HEK293 (cell line): ENCODE measurements at regions not wholly inside any gene's neighbourhood (a gene's known extent, or its start where the extent isn't known, plus 50 kb on each side); places are given as distances from the start of the nearest gene placed in this dataset.

Experiments used
- CTCF ChIA-PET: fragments of 350-600 bp; formaldehyde crosslinking; extraction: SDS; loops from one replicate; lab custom pipeline; 2021; ENCODE audit warnings: antibody characterized with exemption; lab: Yijun Ruan, JAX
- POLR2A ChIA-PET: fragments of 300-600 bp; formaldehyde crosslinking; extraction: SDS; loops from one replicate; lab custom pipeline; 2020; ENCODE audit warnings: antibody characterized with exemption, inconsistent platforms; lab: Yijun Ruan, JAX
- H3K27ac ChIP-seq: fragments of 200-500 bp; sonication (Bioruptor generic); 2 replicates; pipeline ENCODE4 v1.5.1; 2014; ENCODE audit warnings: low read depth, low read length, control low read depth, inconsistent platforms; ENCODE audit errors: extremely low read depth
- H3K36me3 ChIP-seq, 2 experiments: fragments of 200-500 bp in 1 of 2; sonication (Bioruptor generic) in 1 of 2; 1 replicate in 1 of 2; 2 replicates in 1 of 2; pipeline ENCODE4 v1.5.1; 2014 to 2017; ENCODE audit warnings: inconsistent platforms in 2 of 2, low read length in 2 of 2; ENCODE audit not compliant: control insufficient read depth in 2 of 2, insufficient read depth in 1 of 2
- H3K4me1 ChIP-seq: fragments of 200-500 bp; sonication (Bioruptor generic); 2 replicates; pipeline ENCODE4 v1.5.1; 2014; ENCODE audit warnings: mild to moderate bottlenecking, low read length, inconsistent platforms; ENCODE audit not compliant: control insufficient read depth, insufficient read depth
- H3K4me3 ChIP-seq: 2 replicates; pipeline ENCODE4 v1.5.1; 2011; ENCODE audit warnings: low read depth, mild to moderate bottlenecking, control low read depth, low read length, moderate library complexity
- H3K9me3 ChIP-seq: fragments of 200-500 bp; sonication (Bioruptor generic); 2 replicates; pipeline ENCODE4 v1.5.1; 2014; ENCODE audit warnings: low read depth, low read length, inconsistent platforms; ENCODE audit not compliant: control insufficient read depth, insufficient read depth
- SCRT2 ChIP-seq: fragments of 450-650 bp; formaldehyde crosslinking; IDR thresholded peaks from 2 replicates; pipeline ENCODE4 v1.5.1; 2016; ENCODE audit warnings: missing biosample characterization, missing genetic modification characterization
- SETDB1 ChIP-seq: IDR thresholded peaks from one replicate; pipeline ENCODE4 v1.6.1; 2017; ENCODE audit warnings: mild to moderate bottlenecking, low read length, moderate library complexity, mixed read lengths; ENCODE audit not compliant: insufficient read length
- TCF7L2 ChIP-seq: IDR thresholded peaks from 2 replicates; pipeline ENCODE4 v1.6.1; 2011; ENCODE audit warnings: low read depth, mild to moderate bottlenecking, inconsistent platforms, low read length, moderate library complexity, borderline replicate concordance
- TRIM28 ChIP-seq: IDR thresholded peaks from 2 replicates; pipeline ENCODE4 v1.6.1; 2011; ENCODE audit warnings: low read length, control low read depth, borderline replicate concordance
- WT1 ChIP-seq: fragments of 450-650 bp; formaldehyde crosslinking; IDR thresholded peaks from 2 replicates; pipeline ENCODE4 v1.5.1; 2016; ENCODE audit warnings: missing biosample characterization, missing genetic modification characterization
- YY2 ChIP-seq: fragments of 450-650 bp; formaldehyde crosslinking; IDR thresholded peaks from 2 replicates; pipeline ENCODE4 v1.5.1; 2016; ENCODE audit warnings: missing biosample characterization, missing genetic modification characterization
- ZFP37 ChIP-seq: fragments of 450-650 bp; formaldehyde crosslinking; IDR thresholded peaks from 2 replicates; pipeline ENCODE4 v1.5.1; 2016; ENCODE audit warnings: missing biosample characterization, missing genetic modification characterization
- ZNF155 ChIP-seq: fragments of 450-650 bp; formaldehyde crosslinking; IDR thresholded peaks from 2 replicates; pipeline ENCODE4 v1.5.1; 2016; ENCODE audit warnings: missing biosample characterization, missing genetic modification characterization
- ZNF175 ChIP-seq: fragments of 450-650 bp; formaldehyde crosslinking; IDR thresholded peaks from 2 replicates; pipeline ENCODE4 v1.5.1; 2016; ENCODE audit warnings: missing biosample characterization, missing genetic modification characterization
- ZNF184 ChIP-seq: fragments of 450-650 bp; IDR thresholded peaks from 2 replicates; pipeline ENCODE4 v1.5.1; 2018; ENCODE audit warnings: missing biosample characterization, mild to moderate bottlenecking, missing genetic modification characterization
- ZNF239 ChIP-seq: fragments of 450-650 bp; formaldehyde crosslinking; IDR thresholded peaks from 2 replicates; pipeline ENCODE4 v1.5.1; 2016; ENCODE audit warnings: missing biosample characterization, missing genetic modification characterization
- ZNF354C ChIP-seq: fragments of 450-650 bp; formaldehyde crosslinking; IDR thresholded peaks from 2 replicates; pipeline ENCODE4 v1.5.1; 2016; ENCODE audit warnings: missing biosample characterization, missing genetic modification characterization, low read depth, borderline replicate concordance
- ZNF366 ChIP-seq: fragments of 450-650 bp; formaldehyde crosslinking; conservative IDR thresholded peaks from 2 replicates; pipeline ENCODE4 v1.5.1; 2016; ENCODE audit warnings: missing biosample characterization, missing genetic modification characterization
- ZNF48 ChIP-seq: fragments of 450-650 bp; formaldehyde crosslinking; IDR thresholded peaks from 2 replicates; pipeline ENCODE4 v1.5.1; 2016; ENCODE audit warnings: missing biosample characterization, missing genetic modification characterization
- ZNF510 ChIP-seq: fragments of 450-650 bp; formaldehyde crosslinking; IDR thresholded peaks from 2 replicates; pipeline ENCODE4 v1.5.1; 2018; ENCODE audit warnings: mild to moderate bottlenecking, missing genetic modification characterization, missing biosample characterization; ENCODE audit not compliant: insufficient replicate concordance
- ZNF560 ChIP-seq: fragments of 450-650 bp; formaldehyde crosslinking; IDR thresholded peaks from 2 replicates; pipeline ENCODE4 v1.5.1; 2017; ENCODE audit warnings: missing biosample characterization, missing genetic modification characterization, borderline replicate concordance
- ZNF561 ChIP-seq: fragments of 450-650 bp; IDR thresholded peaks from 2 replicates; pipeline ENCODE4 v1.5.1; 2018; ENCODE audit warnings: missing biosample characterization, missing genetic modification characterization, borderline replicate concordance
- ZNF571 ChIP-seq: fragments of 450-650 bp; formaldehyde crosslinking; IDR thresholded peaks from 2 replicates; pipeline ENCODE4 v1.5.0; 2017; ENCODE audit warnings: missing biosample characterization, missing genetic modification characterization
- ZNF670 ChIP-seq: fragments of 450-650 bp; formaldehyde crosslinking; IDR thresholded peaks from 2 replicates; pipeline ENCODE4 v1.5.1; 2016; ENCODE audit warnings: missing biosample characterization, missing genetic modification characterization, low read depth
- ZNF768 ChIP-seq: fragments of 450-650 bp; formaldehyde crosslinking; IDR thresholded peaks from 2 replicates; pipeline ENCODE4 v1.5.1; 2018; ENCODE audit warnings: missing biosample characterization, mild to moderate bottlenecking, missing genetic modification characterization
- ZSCAN16 ChIP-seq: fragments of 450-650 bp; formaldehyde crosslinking; IDR thresholded peaks from 2 replicates; pipeline ENCODE4 v1.5.1; 2016; ENCODE audit warnings: missing biosample characterization, missing genetic modification characterization
- ZSCAN30 ChIP-seq: fragments of 450-650 bp; IDR thresholded peaks from 2 replicates; pipeline ENCODE4 v1.5.1; 2018; ENCODE audit warnings: missing biosample characterization, mild to moderate bottlenecking, missing genetic modification characterization, moderate library complexity
- TF ChIP-seq, protein P1 (sequence below): fragments of 450-650 bp; formaldehyde crosslinking; IDR thresholded peaks from 2 replicates; pipeline ENCODE4 v1.5.1; 2016; ENCODE audit warnings: missing biosample characterization, missing genetic modification characterization
- TF ChIP-seq, protein P2 (sequence below): fragments of 450-650 bp; formaldehyde crosslinking; IDR thresholded peaks from 2 replicates; pipeline ENCODE4; 2016; ENCODE audit warnings: missing biosample characterization, missing genetic modification characterization
- TF ChIP-seq, protein P3 (sequence below): fragments of 450-650 bp; formaldehyde crosslinking; IDR thresholded peaks from 2 replicates; pipeline ENCODE4 v1.5.1; 2016; ENCODE audit warnings: missing biosample characterization, missing genetic modification characterization
- TF ChIP-seq, protein P4 (sequence below): fragments of 450-650 bp; formaldehyde crosslinking; IDR thresholded peaks from 2 replicates; pipeline ENCODE4 v1.5.1; 2016; ENCODE audit warnings: missing biosample characterization, missing genetic modification characterization
- TF ChIP-seq, protein P5 (sequence below): fragments of 450-650 bp; formaldehyde crosslinking; IDR thresholded peaks from 2 replicates; pipeline ENCODE4 v1.5.1; 2017; ENCODE audit warnings: missing biosample characterization, missing genetic modification characterization
- TF ChIP-seq, protein P6 (sequence below): fragments of 450-650 bp; formaldehyde crosslinking; IDR thresholded peaks from 2 replicates; pipeline ENCODE4 v1.5.1; 2016; ENCODE audit warnings: missing biosample characterization, missing genetic modification characterization
- TF ChIP-seq, protein P7 (sequence below): fragments of 450-650 bp; formaldehyde crosslinking; IDR thresholded peaks from 2 replicates; pipeline ENCODE4 v1.5.1; 2016; ENCODE audit warnings: missing biosample characterization, missing genetic modification characterization

DNA sequence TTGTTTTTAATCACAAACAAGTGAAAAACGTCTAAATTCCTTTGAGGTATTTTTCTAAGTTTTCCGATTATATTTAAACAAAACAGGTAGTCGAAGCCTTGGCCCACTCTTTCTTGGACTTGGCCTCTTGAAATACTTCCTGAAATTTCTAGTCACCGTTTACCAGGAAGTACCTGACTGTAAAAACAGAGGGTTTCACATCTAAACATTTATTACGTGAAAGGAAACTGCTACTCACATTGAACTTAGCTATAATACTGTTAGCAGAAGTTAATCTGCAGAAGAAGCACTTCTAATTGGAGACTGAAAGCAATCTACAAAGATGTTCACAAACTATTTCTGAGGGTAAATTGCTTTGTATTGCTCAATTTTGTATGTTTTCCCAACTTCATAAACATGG, 526.0 kb upstream of the ADGRL4 start (continued):
- TF ChIP-seq, protein P1, sequence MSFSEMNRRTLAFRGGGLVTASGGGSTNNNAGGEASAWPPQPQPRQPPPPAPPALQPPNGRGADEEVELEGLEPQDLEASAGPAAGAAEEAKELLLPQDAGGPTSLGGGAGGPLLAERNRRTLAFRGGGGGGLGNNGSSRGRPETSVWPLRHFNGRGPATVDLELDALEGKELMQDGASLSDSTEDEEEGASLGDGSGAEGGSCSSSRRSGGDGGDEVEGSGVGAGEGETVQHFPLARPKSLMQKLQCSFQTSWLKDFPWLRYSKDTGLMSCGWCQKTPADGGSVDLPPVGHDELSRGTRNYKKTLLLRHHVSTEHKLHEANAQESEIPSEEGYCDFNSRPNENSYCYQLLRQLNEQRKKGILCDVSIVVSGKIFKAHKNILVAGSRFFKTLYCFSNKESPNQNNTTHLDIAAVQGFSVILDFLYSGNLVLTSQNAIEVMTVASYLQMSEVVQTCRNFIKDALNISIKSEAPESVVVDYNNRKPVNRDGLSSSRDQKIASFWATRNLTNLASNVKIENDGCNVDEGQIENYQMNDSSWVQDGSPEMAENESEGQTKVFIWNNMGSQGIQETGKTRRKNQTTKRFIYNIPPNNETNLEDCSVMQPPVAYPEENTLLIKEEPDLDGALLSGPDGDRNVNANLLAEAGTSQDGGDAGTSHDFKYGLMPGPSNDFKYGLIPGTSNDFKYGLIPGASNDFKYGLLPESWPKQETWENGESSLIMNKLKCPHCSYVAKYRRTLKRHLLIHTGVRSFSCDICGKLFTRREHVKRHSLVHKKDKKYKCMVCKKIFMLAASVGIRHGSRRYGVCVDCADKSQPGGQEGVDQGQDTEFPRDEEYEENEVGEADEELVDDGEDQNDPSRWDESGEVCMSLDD: no peak
- no peak for TF ChIP-seq ZNF670 (tag by site-specific recombination)
- TF ChIP-seq SCRT2: no peak
- TF ChIP-seq ZSCAN30 (tag by site-specific recombination): no peak
- TF ChIP-seq, protein P2, sequence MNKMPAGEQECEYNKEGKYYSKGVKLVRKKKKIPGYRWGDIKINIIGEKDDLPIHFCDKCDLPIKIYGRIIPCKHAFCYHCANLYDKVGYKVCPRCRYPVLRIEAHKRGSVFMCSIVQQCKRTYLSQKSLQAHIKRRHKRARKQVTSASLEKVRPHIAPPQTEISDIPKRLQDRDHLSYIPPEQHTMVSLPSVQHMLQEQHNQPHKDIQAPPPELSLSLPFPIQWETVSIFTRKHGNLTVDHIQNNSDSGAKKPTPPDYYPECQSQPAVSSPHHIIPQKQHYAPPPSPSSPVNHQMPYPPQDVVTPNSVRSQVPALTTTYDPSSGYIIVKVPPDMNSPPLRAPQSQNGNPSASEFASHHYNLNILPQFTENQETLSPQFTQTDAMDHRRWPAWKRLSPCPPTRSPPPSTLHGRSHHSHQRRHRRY (tag by site-specific recombination): no peak
- TF ChIP-seq, protein P3, sequence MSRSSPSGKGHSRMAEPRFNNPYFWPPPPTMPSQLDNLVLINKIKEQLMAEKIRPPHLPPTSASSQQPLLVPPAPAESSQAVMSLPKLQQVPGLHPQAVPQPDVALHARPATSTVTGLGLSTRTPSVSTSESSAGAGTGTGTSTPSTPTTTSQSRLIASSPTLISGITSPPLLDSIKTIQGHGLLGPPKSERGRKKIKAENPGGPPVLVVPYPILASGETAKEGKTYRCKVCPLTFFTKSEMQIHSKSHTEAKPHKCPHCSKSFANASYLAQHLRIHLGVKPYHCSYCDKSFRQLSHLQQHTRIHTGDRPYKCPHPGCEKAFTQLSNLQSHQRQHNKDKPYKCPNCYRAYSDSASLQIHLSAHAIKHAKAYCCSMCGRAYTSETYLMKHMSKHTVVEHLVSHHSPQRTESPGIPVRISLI (tag by site-specific recombination): no peak
- no peak for TF ChIP-seq WT1 (tag by site-specific recombination)
- no peak for TF ChIP-seq TCF7L2
- TF ChIP-seq, protein P4, sequence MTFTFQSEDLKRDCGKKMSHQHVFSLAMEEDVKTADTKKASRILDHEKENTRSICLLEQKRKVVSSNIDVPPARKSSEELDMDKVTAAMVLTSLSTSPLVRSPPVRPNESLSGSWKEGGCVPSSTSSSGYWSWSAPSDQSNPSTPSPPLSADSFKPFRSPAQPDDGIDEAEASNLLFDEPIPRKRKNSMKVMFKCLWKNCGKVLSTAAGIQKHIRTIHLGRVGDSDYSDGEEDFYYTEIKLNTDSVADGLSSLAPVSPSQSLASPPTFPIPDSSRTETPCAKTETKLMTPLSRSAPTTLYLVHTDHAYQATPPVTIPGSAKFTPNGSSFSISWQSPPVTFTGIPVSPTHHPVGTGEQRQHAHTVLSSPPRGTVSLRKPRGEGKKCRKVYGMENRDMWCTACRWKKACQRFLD: no peak
- TF ChIP-seq ZNF561 (tag by site-specific recombination): no peak

DNA sequence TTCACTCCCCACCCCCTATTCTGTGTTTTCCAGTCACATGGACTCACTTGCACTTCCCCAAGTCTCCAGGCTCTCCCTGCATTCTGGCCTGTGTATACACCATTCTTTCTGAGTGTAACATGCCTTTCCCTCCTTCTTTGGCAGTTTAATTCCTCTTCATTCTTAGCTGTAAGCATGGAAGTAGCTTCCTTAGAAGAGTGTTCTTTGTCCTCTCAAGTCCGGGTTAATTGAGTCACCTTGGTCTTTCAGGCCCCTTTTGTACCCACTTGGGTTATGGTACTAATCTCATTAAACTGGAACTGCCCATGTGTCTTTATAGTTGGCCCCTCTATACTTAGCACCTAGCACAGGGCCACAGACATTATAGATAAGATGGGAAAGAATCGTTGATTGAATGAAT, 525.3 kb upstream of the ADGRL4 start:
- H3K4me3 ChIP-seq: no peak overlapping the region
- no peaks in the 10 kb centered on the region for H3K36me3 ChIP-seq
- H3K4me1 ChIP-seq: no peaks in the 10 kb centered on the region
- POLR2A ChIA-PET: no interaction called here
- H3K27ac ChIP-seq: no peak overlapping the region
- no peaks in the 10 kb centered on the region for H3K9me3 ChIP-seq
- CTCF ChIA-PET: interaction anchor here (0.7 to 1.1 kb wide), 2 partner anchors 14 to 915 kb away, joined by 3 to 4 read pairs; no protein-coding TSS in a partner anchor
- TF ChIP-seq ZNF175 (tag by site-specific recombination) (no peak), YY2 (tag by site-specific recombination) (no peak), ZNF155 (tag by site-specific recombination) (no peak), ZFP37 (no peak), ZNF768 (tag by site-specific recombination) (no peak), ZNF184 (tag by site-specific recombination) (no peak), ZNF560 (tag by site-specific recombination) (no peak), ZNF354C (tag by site-specific recombination) (no peak), TRIM28 (no peak), ZNF48 (no peak), ZNF366 (no peak), ZNF239 (tag by site-specific recombination) (no peak), SETDB1 (no peak), ZNF510 (tag by site-specific recombination) (no peak), ZNF571 (tag by site-specific recombination) (no peak), ZSCAN16 (no peak)
- TF ChIP-seq, protein P5, sequence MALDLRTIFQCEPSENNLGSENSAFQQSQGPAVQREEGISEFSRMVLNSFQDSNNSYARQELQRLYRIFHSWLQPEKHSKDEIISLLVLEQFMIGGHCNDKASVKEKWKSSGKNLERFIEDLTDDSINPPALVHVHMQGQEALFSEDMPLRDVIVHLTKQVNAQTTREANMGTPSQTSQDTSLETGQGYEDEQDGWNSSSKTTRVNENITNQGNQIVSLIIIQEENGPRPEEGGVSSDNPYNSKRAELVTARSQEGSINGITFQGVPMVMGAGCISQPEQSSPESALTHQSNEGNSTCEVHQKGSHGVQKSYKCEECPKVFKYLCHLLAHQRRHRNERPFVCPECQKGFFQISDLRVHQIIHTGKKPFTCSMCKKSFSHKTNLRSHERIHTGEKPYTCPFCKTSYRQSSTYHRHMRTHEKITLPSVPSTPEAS (tag by site-specific recombination): no peak
- TF ChIP-seq, protein P6, sequence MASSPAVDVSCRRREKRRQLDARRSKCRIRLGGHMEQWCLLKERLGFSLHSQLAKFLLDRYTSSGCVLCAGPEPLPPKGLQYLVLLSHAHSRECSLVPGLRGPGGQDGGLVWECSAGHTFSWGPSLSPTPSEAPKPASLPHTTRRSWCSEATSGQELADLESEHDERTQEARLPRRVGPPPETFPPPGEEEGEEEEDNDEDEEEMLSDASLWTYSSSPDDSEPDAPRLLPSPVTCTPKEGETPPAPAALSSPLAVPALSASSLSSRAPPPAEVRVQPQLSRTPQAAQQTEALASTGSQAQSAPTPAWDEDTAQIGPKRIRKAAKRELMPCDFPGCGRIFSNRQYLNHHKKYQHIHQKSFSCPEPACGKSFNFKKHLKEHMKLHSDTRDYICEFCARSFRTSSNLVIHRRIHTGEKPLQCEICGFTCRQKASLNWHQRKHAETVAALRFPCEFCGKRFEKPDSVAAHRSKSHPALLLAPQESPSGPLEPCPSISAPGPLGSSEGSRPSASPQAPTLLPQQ (tag by site-specific recombination): no peak
- TF ChIP-seq, protein P7, sequence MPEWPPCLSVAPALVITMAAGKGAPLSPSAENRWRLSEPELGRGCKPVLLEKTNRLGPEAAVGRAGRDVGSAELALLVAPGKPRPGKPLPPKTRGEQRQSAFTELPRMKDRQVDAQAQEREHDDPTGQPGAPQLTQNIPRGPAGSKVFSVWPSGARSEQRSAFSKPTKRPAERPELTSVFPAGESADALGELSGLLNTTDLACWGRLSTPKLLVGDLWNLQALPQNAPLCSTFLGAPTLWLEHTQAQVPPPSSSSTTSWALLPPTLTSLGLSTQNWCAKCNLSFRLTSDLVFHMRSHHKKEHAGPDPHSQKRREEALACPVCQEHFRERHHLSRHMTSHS (tag by site-specific recombination): no peak
